Activated naive CD8-positive, alpha-beta T cell treated with anti-CD3 and anti-CD28 coated beads, Interleukin-2, amount 50 U/mL, for 24 hours (primary cell): ENCODE measurements at regions not wholly inside any gene's neighbourhood (a gene's known extent, or its start where the extent isn't known, plus 50 kb on each side); places are given as distances from the start of the nearest gene placed in this dataset.

ENCODE experiments used
- ATAC-seq: fragments of 150-1000 bp; cut with Tn5 transposase; one replicate; pipeline ENCODE4 v1.10.0; 2021
- DNase-seq: peaks from one replicate; pipeline ENCODE4 v3.0.0; 2021
- H3K27ac Mint-ChIP-seq: one replicate; pipeline ENCODE4 v1.8.0; 2021; ENCODE audit warnings: mild to moderate bottlenecking, mixed read lengths
- H3K27me3 Mint-ChIP-seq: one replicate; pipeline ENCODE4 v1.8.0; 2021; ENCODE audit warnings: mixed read lengths
- H3K36me3 Mint-ChIP-seq: one replicate; pipeline ENCODE4 v1.8.0; 2021; ENCODE audit warnings: low read depth, mixed read lengths
- H3K4me1 Mint-ChIP-seq: one replicate; pipeline ENCODE4 v1.8.0; 2021; ENCODE audit warnings: mixed read lengths
- H3K4me3 Mint-ChIP-seq: one replicate; pipeline ENCODE4 v1.8.0; 2021; ENCODE audit warnings: mild to moderate bottlenecking, moderate library complexity, mixed read lengths
- H3K9me3 Mint-ChIP-seq: one replicate; pipeline ENCODE4 v1.8.0; 2021; ENCODE audit warnings: mixed read lengths

GRCh38 chr13:33968520-33969507 is 150.9 kb downstream of the RFC3 start:
- Mint-ChIP-seq H3K4me3 (no peak overlapping the region), H3K9me3 (peaks cover 3% of the 10 kb centered on the region), H3K4me1 (no peaks in the 10 kb centered on the region), H3K36me3 (no peaks in the 10 kb centered on the region), H3K27ac (no peak overlapping the region), H3K27me3 (no peaks in the 10 kb centered on the region)
- DNase-seq, result no peak
- ATAC-seq, result no peak

GRCh38 chr13:33970746-33971561 is 153.0 kb downstream of the RFC3 start:
- no peak overlapping the region for H3K4me3 Mint-ChIP-seq
- DNase-seq (no peak), ATAC-seq (no peak)
- no peaks in the 10 kb centered on the region for H3K9me3 Mint-ChIP-seq
- no peaks in the 10 kb centered on the region for H3K36me3 Mint-ChIP-seq
- H3K4me1 Mint-ChIP-seq, result no peaks in the 10 kb centered on the region
- H3K27me3 Mint-ChIP-seq, result no peaks in the 10 kb centered on the region
- H3K27ac Mint-ChIP-seq, result no peak overlapping the region

- DNase-seq (no peak), ATAC-seq (no peak)
- no peaks in the 10 kb centered on the region for H3K27me3 Mint-ChIP-seq
- H3K4me3 Mint-ChIP-seq, result no peak overlapping the region
- no peaks in the 10 kb centered on the region for H3K9me3 Mint-ChIP-seq
- no peak overlapping the region for H3K27ac Mint-ChIP-seq
- H3K4me1 Mint-ChIP-seq, result no peaks in the 10 kb centered on the region
- H3K36me3 Mint-ChIP-seq, result no peaks in the 10 kb centered on the region
Observed at GRCh38 chr13:33971562-33971819, 153.5 kb downstream of the RFC3 start.

- ATAC-seq (no peak), DNase-seq (no peak)
- Mint-ChIP-seq H3K27ac (no peak overlapping the region), H3K36me3 (no peaks in the 10 kb centered on the region), H3K27me3 (no peaks in the 10 kb centered on the region), H3K9me3 (no peaks in the 10 kb centered on the region), H3K4me1 (no peaks in the 10 kb centered on the region), H3K4me3 (no peak overlapping the region)
Observed at GRCh38 chr13:33973194-33973593, 155.2 kb downstream of the RFC3 start.

GRCh38 chr13:33976965-33977364 is 159.0 kb downstream of the RFC3 start:
- Mint-ChIP-seq H3K4me3 (no peak overlapping the region), H3K36me3 (no peaks in the 10 kb centered on the region), H3K9me3 (no peaks in the 10 kb centered on the region), H3K27ac (no peak overlapping the region), H3K4me1 (no peaks in the 10 kb centered on the region), H3K27me3 (no peaks in the 10 kb centered on the region)
- DNase-seq (no peak), ATAC-seq (no peak)

- Mint-ChIP-seq H3K27ac (no peak overlapping the region), H3K36me3 (no peaks in the 10 kb centered on the region), H3K27me3 (no peaks in the 10 kb centered on the region), H3K9me3 (no peaks in the 10 kb centered on the region), H3K4me3 (no peak overlapping the region), H3K4me1 (no peaks in the 10 kb centered on the region)
- ATAC-seq (no peak), DNase-seq (no peak)
Observed at GRCh38 chr13:33978653-33979052, 160.7 kb downstream of the RFC3 start.

GRCh38 chr13:33992881-33993336 is 175.0 kb downstream of the RFC3 start:
- no peak for ATAC-seq
- Mint-ChIP-seq H3K36me3 (no peaks in the 10 kb centered on the region), H3K4me3 (no peak overlapping the region), H3K4me1 (no peaks in the 10 kb centered on the region), H3K9me3 (no peaks in the 10 kb centered on the region), H3K27ac (no peak overlapping the region), H3K27me3 (no peaks in the 10 kb centered on the region)
- no peak for DNase-seq

- H3K27ac Mint-ChIP-seq, result no peak overlapping the region
- ATAC-seq (no peak), DNase-seq (no peak)
- no peaks in the 10 kb centered on the region for H3K27me3 Mint-ChIP-seq
- H3K4me1 Mint-ChIP-seq, result no peaks in the 10 kb centered on the region
- no peak overlapping the region for H3K4me3 Mint-ChIP-seq
- H3K36me3 Mint-ChIP-seq, result no peaks in the 10 kb centered on the region
- H3K9me3 Mint-ChIP-seq, result no peaks in the 10 kb centered on the region
Observed at GRCh38 chr13:33994198-33994597, 176.2 kb downstream of the RFC3 start.

GRCh38 chr13:33994826-33995502 is 177.0 kb downstream of the RFC3 start:
- Mint-ChIP-seq H3K4me3 (no peak overlapping the region), H3K36me3 (no peaks in the 10 kb centered on the region), H3K27me3 (no peaks in the 10 kb centered on the region), H3K4me1 (no peaks in the 10 kb centered on the region), H3K9me3 (no peaks in the 10 kb centered on the region), H3K27ac (no peak overlapping the region)
- ATAC-seq (no peak), DNase-seq (no peak)

- Mint-ChIP-seq H3K9me3 (no peaks in the 10 kb centered on the region), H3K4me3 (no peak overlapping the region), H3K27me3 (no peaks in the 10 kb centered on the region), H3K4me1 (no peaks in the 10 kb centered on the region), H3K36me3 (no peaks in the 10 kb centered on the region), H3K27ac (no peak overlapping the region)
- no peak for ATAC-seq
- no peak for DNase-seq
Observed at GRCh38 chr13:33996636-33997035, 178.7 kb downstream of the RFC3 start.

- no peak for DNase-seq
- no peaks in the 10 kb centered on the region for H3K36me3 Mint-ChIP-seq
- no peaks in the 10 kb centered on the region for H3K9me3 Mint-ChIP-seq
- no peak overlapping the region for H3K4me3 Mint-ChIP-seq
- H3K27me3 Mint-ChIP-seq, result no peaks in the 10 kb centered on the region
- no peak overlapping the region for H3K27ac Mint-ChIP-seq
- H3K4me1 Mint-ChIP-seq, result no peaks in the 10 kb centered on the region
- ATAC-seq, result no peak
Observed at GRCh38 chr13:33997574-33997973, 179.6 kb downstream of the RFC3 start.

GRCh38 chr13:33999811-34000605 is 182.1 kb downstream of the RFC3 start:
- H3K27me3 Mint-ChIP-seq, result no peaks in the 10 kb centered on the region

GRCh38 chr13:34000955-34001354 is 183.0 kb downstream of the RFC3 start:
- Mint-ChIP-seq H3K9me3 (no peaks in the 10 kb centered on the region), H3K4me3 (no peak overlapping the region), H3K27me3 (no peaks in the 10 kb centered on the region), H3K36me3 (no peaks in the 10 kb centered on the region), H3K27ac (no peak overlapping the region), H3K4me1 (no peaks in the 10 kb centered on the region)
- ATAC-seq (no peak), DNase-seq (no peak)

More at GRCh38 chr13:33999811-34000605, 182.1 kb downstream of the RFC3 start:
- Mint-ChIP-seq H3K4me1 (no peaks in the 10 kb centered on the region), H3K27ac (no peak overlapping the region), H3K4me3 (no peak overlapping the region), H3K9me3 (no peaks in the 10 kb centered on the region), H3K36me3 (no peaks in the 10 kb centered on the region)
- ATAC-seq (no peak), DNase-seq (no peak)

- Mint-ChIP-seq H3K27ac (no peak overlapping the region), H3K9me3 (no peaks in the 10 kb centered on the region), H3K27me3 (no peaks in the 10 kb centered on the region), H3K4me1 (no peaks in the 10 kb centered on the region), H3K4me3 (no peak overlapping the region), H3K36me3 (no peaks in the 10 kb centered on the region)
- DNase-seq, result no peak
- ATAC-seq, result no peak
Observed at GRCh38 chr13:34001389-34001788, 183.4 kb downstream of the RFC3 start.
